HUES64 (cell line): ENCODE measurements at regions not wholly inside any gene's neighbourhood (a gene's known extent, or its start where the extent isn't known, plus 50 kb on each side); places are given as distances from the start of the nearest gene placed in this dataset.

Source experiments
- H3K27ac ChIP-seq: 2 replicates; pipeline ENCODE4 v1.7.0; 2013; ENCODE audit warnings: low read depth, low read length, inconsistent platforms
- H3K27me3 ChIP-seq: 2 replicates; pipeline ENCODE4 v1.6.1; 2013; ENCODE audit warnings: mild to moderate bottlenecking, low read length; ENCODE audit not compliant: insufficient read depth
- H3K36me3 ChIP-seq: 2 replicates; pipeline ENCODE4 v1.6.1; 2013; ENCODE audit warnings: mild to moderate bottlenecking, low read length; ENCODE audit not compliant: insufficient read depth
- H3K4me1 ChIP-seq: 2 replicates; pipeline ENCODE4 v1.6.1; 2013; ENCODE audit warnings: mild to moderate bottlenecking, low read length, moderate library complexity; ENCODE audit not compliant: insufficient read depth
- H3K4me3 ChIP-seq: 2 replicates; pipeline ENCODE4 v1.5.1; 2013; ENCODE audit warnings: mild to moderate bottlenecking, low read length, moderate library complexity
- H3K9ac ChIP-seq: 2 replicates; pipeline ENCODE4 v1.6.1; 2013; ENCODE audit warnings: mild to moderate bottlenecking, low read depth, low read length
- H3K9me3 ChIP-seq: 2 replicates; pipeline ENCODE4 v1.6.1; 2013; ENCODE audit warnings: low read depth, low read length; ENCODE audit not compliant: insufficient read depth
- whole genome bisulfite sequencing: fragments of 150-250, 120-280 bp; methylation state at CpG from one replicate; pipeline ENCODE4 v1.1.7; 2013; ENCODE audit warnings: missing lambda C conversion rate; 5-methylcytosine and 5-hydroxymethylcytosine counted together

GRCh38 chr22:47561115-47561675, 798.7 kb downstream of the TBC1D22A start:
- Histone ChIP-seq H3K36me3 (no peaks in the 10 kb centered on the region), H3K27me3 (no peaks in the 10 kb centered on the region), H3K9me3 (peaks cover 93% of the 10 kb centered on the region), H3K4me1 (no peaks in the 10 kb centered on the region), H3K4me3 (no peak overlapping the region), H3K9ac (no peak overlapping the region), H3K27ac (no peak overlapping the region)
- 82% methylated on average over 9 of the region's 9 CpGs for WGBS

GRCh38 chr22:47558828-47559700, 796.6 kb downstream of the TBC1D22A start:
- 84% methylated on average over 16 of the region's 16 CpGs for WGBS
- Histone ChIP-seq H3K9ac (no peak overlapping the region), H3K27me3 (no peaks in the 10 kb centered on the region), H3K4me1 (no peaks in the 10 kb centered on the region), H3K4me3 (no peak overlapping the region), H3K9me3 (peaks cover 93% of the 10 kb centered on the region), H3K27ac (no peak overlapping the region), H3K36me3 (no peaks in the 10 kb centered on the region)

- no peaks in the 10 kb centered on the region for H3K27me3 ChIP-seq
- H3K36me3 ChIP-seq = no peaks in the 10 kb centered on the region
- 92% methylated on average over 6 of the region's 8 CpGs for WGBS
- H3K9ac ChIP-seq = no peak overlapping the region
- H3K4me1 ChIP-seq = no peaks in the 10 kb centered on the region
- H3K27ac ChIP-seq = no peak overlapping the region
- H3K9me3 ChIP-seq = peaks cover 94% of the 10 kb centered on the region
- peak overlapping the region; percentile 2; the same call in 1 of the 2 replicates for H3K4me3 ChIP-seq
Observed at GRCh38 chr22:47556473-47556872, 794.0 kb downstream of the TBC1D22A start.

GRCh38 chr22:47553436-47553835, 791.0 kb downstream of the TBC1D22A start:
- Histone ChIP-seq H3K36me3 (no peaks in the 10 kb centered on the region), H3K4me3 (no peak overlapping the region), H3K4me1 (no peaks in the 10 kb centered on the region), H3K27ac (no peak overlapping the region), H3K9ac (no peak overlapping the region), H3K27me3 (no peaks in the 10 kb centered on the region), H3K9me3 (peaks cover 93% of the 10 kb centered on the region)
- 72% methylated on average over 7 of the region's 7 CpGs for WGBS

- H3K9ac ChIP-seq = no peak overlapping the region
- whole genome bisulfite sequencing = 87% methylated on average over 16 of the region's 16 CpGs
- H3K27ac ChIP-seq = no peak overlapping the region
- H3K4me3 ChIP-seq = no peak overlapping the region
- H3K4me1 ChIP-seq = no peaks in the 10 kb centered on the region
- H3K27me3 ChIP-seq = no peaks in the 10 kb centered on the region
- H3K36me3 ChIP-seq = no peaks in the 10 kb centered on the region
- peaks cover 93% of the 10 kb centered on the region for H3K9me3 ChIP-seq
Observed at GRCh38 chr22:47552541-47553205, 790.2 kb downstream of the TBC1D22A start.

DNA sequence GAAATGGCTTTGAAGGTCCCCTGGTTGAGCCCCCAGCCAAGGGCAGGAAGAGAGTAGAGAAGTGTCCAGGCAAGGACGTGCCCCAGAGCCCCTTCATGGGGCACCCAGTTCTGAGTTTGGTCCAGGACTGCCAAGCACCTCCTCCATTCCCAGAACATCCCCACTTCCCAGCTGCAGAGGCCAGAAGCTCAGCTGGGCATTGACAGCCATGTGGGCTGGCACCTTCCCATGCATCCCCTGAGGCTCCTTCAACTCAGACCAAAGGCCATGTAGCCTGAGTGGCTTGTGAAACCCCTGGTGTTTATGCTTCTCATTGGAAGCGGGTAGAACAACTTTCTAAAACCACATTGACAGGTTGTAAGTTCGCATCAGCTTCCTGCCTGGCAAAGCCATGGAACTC, 789.6 kb downstream of the TBC1D22A start:
- no peak overlapping the region for H3K9ac ChIP-seq
- H3K27ac ChIP-seq = no peak overlapping the region
- no peaks in the 10 kb centered on the region for H3K4me1 ChIP-seq
- H3K27me3 ChIP-seq = no peaks in the 10 kb centered on the region
- no peak overlapping the region for H3K4me3 ChIP-seq
- 70% methylated on average over 3 of the region's 3 CpGs for WGBS
- H3K9me3 ChIP-seq = peaks cover 93% of the 10 kb centered on the region
- no peaks in the 10 kb centered on the region for H3K36me3 ChIP-seq

DNA sequence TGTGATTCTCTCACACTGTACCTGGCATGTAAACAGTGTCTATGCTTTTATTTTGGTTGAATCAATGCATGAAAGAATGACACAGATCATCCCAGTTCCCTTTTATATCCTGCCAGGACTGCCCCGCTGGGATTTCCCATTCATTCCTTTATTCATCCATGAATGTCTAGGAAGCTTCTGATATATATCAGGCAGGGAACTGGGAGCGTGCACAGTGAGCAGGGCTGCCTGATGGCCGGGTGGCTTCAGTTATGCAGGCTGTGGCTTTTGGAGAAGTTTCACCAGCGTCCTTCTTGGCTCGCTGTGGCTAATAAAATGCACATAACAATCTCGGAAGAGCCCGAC, 789.0 kb downstream of the TBC1D22A start:
- 82% methylated on average over 7 of the region's 7 CpGs for WGBS
- Histone ChIP-seq H3K4me1 (no peaks in the 10 kb centered on the region), H3K9me3 (peaks cover 92% of the 10 kb centered on the region), H3K27ac (no peak overlapping the region), H3K27me3 (no peaks in the 10 kb centered on the region), H3K4me3 (no peak overlapping the region), H3K9ac (no peak overlapping the region), H3K36me3 (no peaks in the 10 kb centered on the region)

- 84% methylated on average over 23 of the region's 23 CpGs for WGBS
- no peak overlapping the region for H3K4me3 ChIP-seq
Observed at GRCh38 chr22:47550524-47551430, 788.3 kb downstream of the TBC1D22A start.

GRCh38 chr22:47549741-47550340, 787.4 kb downstream of the TBC1D22A start:
- WGBS = 82% methylated on average over 14 of the region's 17 CpGs
- peaks cover 92% of the 10 kb centered on the region for H3K9me3 ChIP-seq

More at GRCh38 chr22:47550524-47551430, 788.3 kb downstream of the TBC1D22A start:
- Histone ChIP-seq H3K9ac (no peak overlapping the region), H3K27me3 (no peaks in the 10 kb centered on the region), H3K9me3 (peaks cover 92% of the 10 kb centered on the region), H3K36me3 (no peaks in the 10 kb centered on the region), H3K27ac (no peak overlapping the region), H3K4me1 (no peaks in the 10 kb centered on the region)

DNA sequence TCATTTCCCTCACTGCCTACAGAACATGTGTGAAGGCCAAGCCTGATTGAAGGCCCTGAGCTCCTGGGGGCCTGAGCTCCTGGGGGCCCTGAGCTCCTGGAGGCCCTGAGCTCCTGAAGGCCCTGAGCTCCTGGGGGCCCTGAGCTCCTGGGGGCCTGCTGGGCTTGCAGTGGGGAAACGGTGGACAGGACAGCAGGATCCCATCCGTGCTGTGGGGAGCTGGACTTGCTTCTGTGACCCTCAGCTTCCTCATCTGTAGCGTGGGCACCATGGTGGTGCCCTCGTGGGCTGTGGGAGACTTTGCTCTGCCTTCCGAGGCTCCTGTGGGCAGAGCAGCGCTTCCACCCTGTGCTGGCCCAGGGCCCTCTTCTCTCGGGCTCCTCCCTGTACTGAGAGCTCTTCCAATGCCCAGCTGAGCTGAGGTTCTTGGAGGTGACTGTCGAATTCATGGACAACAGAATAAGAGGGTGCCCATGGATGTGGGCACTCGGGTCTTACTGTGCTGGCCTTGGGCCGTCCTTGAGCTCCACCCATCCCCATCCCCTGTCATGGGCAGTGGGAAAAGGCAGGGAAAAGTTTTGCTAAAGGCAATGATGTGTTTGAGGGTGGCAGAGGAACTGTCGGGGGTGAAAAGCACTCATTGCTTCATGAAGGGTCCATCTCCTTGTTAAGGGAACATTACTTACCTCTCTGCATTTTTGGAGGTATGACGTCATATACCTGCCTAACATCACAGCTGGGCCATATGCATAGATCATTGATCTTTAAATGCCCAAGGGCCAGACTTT, 786.7 kb downstream of the TBC1D22A start:
- H3K27ac ChIP-seq = no peak overlapping the region
- no peaks in the 10 kb centered on the region for H3K27me3 ChIP-seq
- H3K4me3 ChIP-seq = no peak overlapping the region
- 70% methylated on average over 12 of the region's 12 CpGs for WGBS
- H3K36me3 ChIP-seq = no peaks in the 10 kb centered on the region
- H3K9me3 ChIP-seq = peaks cover 94% of the 10 kb centered on the region
- no peaks in the 10 kb centered on the region for H3K4me1 ChIP-seq
- no peak overlapping the region for H3K9ac ChIP-seq

More at GRCh38 chr22:47549741-47550340, 787.4 kb downstream of the TBC1D22A start:
- Histone ChIP-seq H3K27me3 (no peaks in the 10 kb centered on the region), H3K27ac (no peak overlapping the region), H3K4me1 (no peaks in the 10 kb centered on the region), H3K4me3 (no peak overlapping the region), H3K36me3 (no peaks in the 10 kb centered on the region), H3K9ac (no peak overlapping the region)
